GM19023 (cell line): ENCODE measurements at regions not wholly inside any gene's neighbourhood (a gene's known extent, or its start where the extent isn't known, plus 50 kb on each side); places are given as distances from the start of the nearest gene placed in this dataset.
"Not testable (repeated sequence)": the region's sequence is repeated elsewhere in the genome, so short reads cannot be mapped to it uniquely, and the experiment has no call there.

Experiments used
- ATAC-seq: cut with Tn5 transposase; IDR thresholded peaks from one replicate; pipeline ENCODE4 v1.9.1; 2021; ENCODE audit warnings: mild to moderate bottlenecking, moderate library complexity; ENCODE audit not compliant: unreplicated experiment

- no peak for ATAC-seq
Observed at GRCh38 chr5:42066131-42066530, 141.1 kb downstream of the FBXO4 start.

GRCh38 chr5:42074353-42074752 is 149.3 kb downstream of the FBXO4 start:
- ATAC-seq, result no peak

GRCh38 chr5:42089705-42090104 is 164.6 kb downstream of the FBXO4 start:
- no peak for ATAC-seq

- no peak for ATAC-seq
Observed at GRCh38 chr5:42090162-42090561, 165.1 kb downstream of the FBXO4 start.

- not testable (repeated sequence) for ATAC-seq
Observed at GRCh38 chr5:42099846-42100245, 174.8 kb downstream of the FBXO4 start.

GRCh38 chr5:42108468-42108867 is 183.4 kb downstream of the FBXO4 start:
- ATAC-seq, result no peak

- ATAC-seq, result no peak
Observed at GRCh38 chr5:42109006-42109572, 184.0 kb downstream of the FBXO4 start.

GRCh38 chr5:42115721-42116120 is 190.6 kb downstream of the FBXO4 start:
- ATAC-seq, result not testable (repeated sequence)

- no peak for ATAC-seq
Observed at GRCh38 chr5:42120070-42120469, 195.0 kb downstream of the FBXO4 start.

- no peak for ATAC-seq
Observed at GRCh38 chr5:42121401-42121800, 196.3 kb downstream of the FBXO4 start.

GRCh38 chr5:42131081-42131480 is 206.0 kb downstream of the FBXO4 start:
- no peak for ATAC-seq

GRCh38 chr5:42143361-42143760 is 218.3 kb downstream of the FBXO4 start:
- ATAC-seq, result no peak

GRCh38 chr5:42148813-42149212 is 223.7 kb downstream of the FBXO4 start:
- no peak for ATAC-seq

- no peak for ATAC-seq
Observed at GRCh38 chr5:42157215-42157614, 232.1 kb downstream of the FBXO4 start.

- ATAC-seq, result no peak
Observed at GRCh38 chr5:42163083-42163482, 238.0 kb downstream of the FBXO4 start.

- ATAC-seq, result no peak
Observed at GRCh38 chr5:42168091-42168670, 243.1 kb downstream of the FBXO4 start.

- not testable (repeated sequence) for ATAC-seq
Observed at GRCh38 chr5:42176118-42176517, 247.1 kb upstream of the GHR start.

- ATAC-seq, result not testable (repeated sequence)
Observed at GRCh38 chr5:42179843-42180242, 243.4 kb upstream of the GHR start.

- ATAC-seq, result no peak
Observed at GRCh38 chr5:42216904-42217303, 206.3 kb upstream of the GHR start.

- no peak for ATAC-seq
Observed at GRCh38 chr5:42217791-42218190, 205.4 kb upstream of the GHR start.

- ATAC-seq, result no peak
Observed at GRCh38 chr5:42225009-42225408, 198.2 kb upstream of the GHR start.

GRCh38 chr5:42228279-42228678 is 195.0 kb upstream of the GHR start:
- ATAC-seq, result no peak

- no peak for ATAC-seq
Observed at GRCh38 chr5:42230839-42231238, 192.4 kb upstream of the GHR start.
